GM12891 (cell line): ENCODE measurements at regions not wholly inside any gene's neighbourhood (a gene's known extent, or its start where the extent isn't known, plus 50 kb on each side); places are given as distances from the start of the nearest gene placed in this dataset.

Source experiments
- POLR2A ChIP-seq: IDR thresholded peaks from 2 replicates; pipeline ENCODE4 v1.6.1; 2011; ENCODE audit warnings: low read depth, low read length, control low read depth
- POU2F2 ChIP-seq: IDR thresholded peaks from 2 replicates; pipeline ENCODE4 v1.6.1; 2011; ENCODE audit warnings: low read depth, mild to moderate bottlenecking, control low read depth, low read length, moderate library complexity

GRCh38 chr12:127383281-127383680 lies 883.7 kb upstream of the TMEM132C start:
- no peak for TF ChIP-seq POLR2A
- TF ChIP-seq POU2F2 = no peak
